ENCODE measurements at regions not wholly inside any gene's neighbourhood (a gene's known extent, or its start where the extent isn't known, plus 50 kb on each side); places are given as distances from the start of the nearest gene placed in this dataset.

- Histone ChIP-seq H3K4me3 (ENCODE audit: low read length in 2 of 2) (no peak overlapping the region), H3K27me3 (ENCODE audit: control insufficient read depth in 2 of 2, insufficient read depth in 1 of 2, low read length in 1 of 2) (no peaks in the 10 kb centered on the region), H3K27ac (ENCODE audit: low read depth in 1 of 2, low read length in 1 of 2) (no peak overlapping the region), H3K4me1 (ENCODE audit: control insufficient read depth in 2 of 2, insufficient read depth in 2 of 2, low read length in 2 of 2) (no peaks in the 10 kb centered on the region), H3K36me3 (ENCODE audit: control insufficient read depth in 2 of 2, insufficient read depth in 2 of 2, low read length in 1 of 2) (no peaks in the 10 kb centered on the region), H3K9me3 (ENCODE audit: control insufficient read depth in 2 of 2, insufficient read depth in 1 of 2, low read length in 1 of 2) (no peaks in the 10 kb centered on the region)
- DNase-seq (ENCODE audit: low read depth in 6 of 9, low spot score in 9 of 9): no peak
- 91% methylated on average over 7 of the region's 7 CpGs for WGBS
Measured at GRCh38 chr14:61621444-61621843, 73.9 kb upstream of the HIF1A start.

- H3K36me3 ChIP-seq (ENCODE audit: control insufficient read depth in 2 of 2, insufficient read depth in 2 of 2, low read length in 1 of 2): no peaks in the 10 kb centered on the region
- no peak for DNase-seq (ENCODE audit: low read depth in 6 of 9, low spot score in 9 of 9)
- H3K4me1 ChIP-seq (ENCODE audit: control insufficient read depth in 2 of 2, insufficient read depth in 2 of 2, low read length in 2 of 2): no peaks in the 10 kb centered on the region
- no peaks in the 10 kb centered on the region for H3K9me3 ChIP-seq (ENCODE audit: control insufficient read depth in 2 of 2, insufficient read depth in 1 of 2, low read length in 1 of 2)
- no peaks in the 10 kb centered on the region for H3K27me3 ChIP-seq (ENCODE audit: control insufficient read depth in 2 of 2, insufficient read depth in 1 of 2, low read length in 1 of 2)
- H3K27ac ChIP-seq (ENCODE audit: low read depth in 1 of 2, low read length in 1 of 2): no peak overlapping the region
- H3K4me3 ChIP-seq (ENCODE audit: low read length in 2 of 2): no peak overlapping the region
Measured at GRCh38 chr14:61622051-61622450, 73.3 kb upstream of the HIF1A start.

GRCh38 chr14:61623927-61624326 lies 71.4 kb upstream of the HIF1A start:
- no peak overlapping the region for H3K27ac ChIP-seq (ENCODE audit: low read depth in 1 of 2, low read length in 1 of 2)

GRCh38 chr14:61625165-61625564 lies 70.1 kb upstream of the HIF1A start:
- DNase-seq (ENCODE audit: low read depth in 6 of 9, low spot score in 9 of 9): no peak
- Histone ChIP-seq H3K27ac (ENCODE audit: low read depth in 1 of 2, low read length in 1 of 2) (no peak overlapping the region), H3K36me3 (ENCODE audit: control insufficient read depth in 2 of 2, insufficient read depth in 2 of 2, low read length in 1 of 2) (no peaks in the 10 kb centered on the region), H3K9me3 (ENCODE audit: control insufficient read depth in 2 of 2, insufficient read depth in 1 of 2, low read length in 1 of 2) (no peaks in the 10 kb centered on the region), H3K27me3 (ENCODE audit: control insufficient read depth in 2 of 2, insufficient read depth in 1 of 2, low read length in 1 of 2) (no peaks in the 10 kb centered on the region), H3K4me1 (ENCODE audit: control insufficient read depth in 2 of 2, insufficient read depth in 2 of 2, low read length in 2 of 2) (no peaks in the 10 kb centered on the region), H3K4me3 (ENCODE audit: low read length in 2 of 2) (no peak overlapping the region)
- 98% methylated on average over 1 of the region's 1 CpG for WGBS

More at GRCh38 chr14:61623927-61624326, 71.4 kb upstream of the HIF1A start:
- Histone ChIP-seq H3K9me3 (ENCODE audit: control insufficient read depth in 2 of 2, insufficient read depth in 1 of 2, low read length in 1 of 2) (no peaks in the 10 kb centered on the region), H3K4me3 (ENCODE audit: low read length in 2 of 2) (no peak overlapping the region), H3K27me3 (ENCODE audit: control insufficient read depth in 2 of 2, insufficient read depth in 1 of 2, low read length in 1 of 2) (no peaks in the 10 kb centered on the region), H3K4me1 (ENCODE audit: control insufficient read depth in 2 of 2, insufficient read depth in 2 of 2, low read length in 2 of 2) (no peaks in the 10 kb centered on the region), H3K36me3 (ENCODE audit: control insufficient read depth in 2 of 2, insufficient read depth in 2 of 2, low read length in 1 of 2) (no peaks in the 10 kb centered on the region)
- DNase-seq (ENCODE audit: low read depth in 6 of 9, low spot score in 9 of 9): no peak
- WGBS: 97% methylated on average over 3 of the region's 3 CpGs

- DNase-seq (ENCODE audit: low read depth in 6 of 9, low spot score in 9 of 9): no peak
- H3K36me3 ChIP-seq (ENCODE audit: control insufficient read depth in 2 of 2, insufficient read depth in 2 of 2, low read length in 1 of 2): no peaks in the 10 kb centered on the region
- WGBS: 96% methylated on average over 2 of the region's 2 CpGs
Measured at GRCh38 chr14:61627612-61628011, 67.7 kb upstream of the HIF1A start.

GRCh38 chr14:61628016-61628725 lies 67.1 kb upstream of the HIF1A start:
- Histone ChIP-seq H3K4me3 (ENCODE audit: low read length in 2 of 2) (no peak overlapping the region), H3K36me3 (ENCODE audit: control insufficient read depth in 2 of 2, insufficient read depth in 2 of 2, low read length in 1 of 2) (no peaks in the 10 kb centered on the region), H3K27me3 (ENCODE audit: control insufficient read depth in 2 of 2, insufficient read depth in 1 of 2, low read length in 1 of 2) (no peaks in the 10 kb centered on the region), H3K9me3 (ENCODE audit: control insufficient read depth in 2 of 2, insufficient read depth in 1 of 2, low read length in 1 of 2) (no peaks in the 10 kb centered on the region), H3K4me1 (ENCODE audit: control insufficient read depth in 2 of 2, insufficient read depth in 2 of 2, low read length in 2 of 2) (no peaks in the 10 kb centered on the region), H3K27ac (ENCODE audit: low read depth in 1 of 2, low read length in 1 of 2) (no peak overlapping the region)
- DNase-seq (ENCODE audit: low read depth in 6 of 9, low spot score in 9 of 9): no peak
- WGBS: 96% methylated on average over 3 of the region's 3 CpGs

More at GRCh38 chr14:61627612-61628011, 67.7 kb upstream of the HIF1A start:
- no peak overlapping the region for H3K27ac ChIP-seq (ENCODE audit: low read depth in 1 of 2, low read length in 1 of 2)
- H3K4me3 ChIP-seq (ENCODE audit: low read length in 2 of 2): no peak overlapping the region
- no peaks in the 10 kb centered on the region for H3K27me3 ChIP-seq (ENCODE audit: control insufficient read depth in 2 of 2, insufficient read depth in 1 of 2, low read length in 1 of 2)
- H3K4me1 ChIP-seq (ENCODE audit: control insufficient read depth in 2 of 2, insufficient read depth in 2 of 2, low read length in 2 of 2): no peaks in the 10 kb centered on the region
- H3K9me3 ChIP-seq (ENCODE audit: control insufficient read depth in 2 of 2, insufficient read depth in 1 of 2, low read length in 1 of 2): no peaks in the 10 kb centered on the region

- H3K36me3 ChIP-seq (ENCODE audit: control insufficient read depth in 2 of 2, insufficient read depth in 2 of 2, low read length in 1 of 2): no peaks in the 10 kb centered on the region
Measured at GRCh38 chr14:61630399-61631044, 64.8 kb upstream of the HIF1A start.

GRCh38 chr14:61631045-61631687 lies 64.1 kb upstream of the HIF1A start:
- DNase-seq (ENCODE audit: low read depth in 6 of 9, low spot score in 9 of 9): no peak
- H3K27me3 ChIP-seq (ENCODE audit: control insufficient read depth in 2 of 2, insufficient read depth in 1 of 2, low read length in 1 of 2): no peaks in the 10 kb centered on the region
- H3K27ac ChIP-seq (ENCODE audit: low read depth in 1 of 2, low read length in 1 of 2): no peak overlapping the region
- H3K4me1 ChIP-seq (ENCODE audit: control insufficient read depth in 2 of 2, insufficient read depth in 2 of 2, low read length in 2 of 2): no peaks in the 10 kb centered on the region
- 97% methylated on average over 6 of the region's 6 CpGs for WGBS
- no peak overlapping the region for H3K4me3 ChIP-seq (ENCODE audit: low read length in 2 of 2)
- no peaks in the 10 kb centered on the region for H3K9me3 ChIP-seq (ENCODE audit: control insufficient read depth in 2 of 2, insufficient read depth in 1 of 2, low read length in 1 of 2)
- no peaks in the 10 kb centered on the region for H3K36me3 ChIP-seq (ENCODE audit: control insufficient read depth in 2 of 2, insufficient read depth in 2 of 2, low read length in 1 of 2)

More at GRCh38 chr14:61630399-61631044, 64.8 kb upstream of the HIF1A start:
- 83% methylated on average over 4 of the region's 4 CpGs for WGBS
- H3K4me1 ChIP-seq (ENCODE audit: control insufficient read depth in 2 of 2, insufficient read depth in 2 of 2, low read length in 2 of 2): no peaks in the 10 kb centered on the region
- no peak for DNase-seq (ENCODE audit: low read depth in 6 of 9, low spot score in 9 of 9)
- no peaks in the 10 kb centered on the region for H3K9me3 ChIP-seq (ENCODE audit: control insufficient read depth in 2 of 2, insufficient read depth in 1 of 2, low read length in 1 of 2)
- no peak overlapping the region for H3K4me3 ChIP-seq (ENCODE audit: low read length in 2 of 2)
- H3K27ac ChIP-seq (ENCODE audit: low read depth in 1 of 2, low read length in 1 of 2): no peak overlapping the region
- H3K27me3 ChIP-seq (ENCODE audit: control insufficient read depth in 2 of 2, insufficient read depth in 1 of 2, low read length in 1 of 2): no peaks in the 10 kb centered on the region

- DNase-seq (ENCODE audit: low read depth in 6 of 9, low spot score in 9 of 9): no peak
- H3K9me3 ChIP-seq (ENCODE audit: control insufficient read depth in 2 of 2, insufficient read depth in 1 of 2, low read length in 1 of 2): no peaks in the 10 kb centered on the region
- H3K4me3 ChIP-seq (ENCODE audit: low read length in 2 of 2): no peak overlapping the region
- H3K36me3 ChIP-seq (ENCODE audit: control insufficient read depth in 2 of 2, insufficient read depth in 2 of 2, low read length in 1 of 2): no peaks in the 10 kb centered on the region
- H3K27ac ChIP-seq (ENCODE audit: low read depth in 1 of 2, low read length in 1 of 2): no peak overlapping the region
- no peaks in the 10 kb centered on the region for H3K4me1 ChIP-seq (ENCODE audit: control insufficient read depth in 2 of 2, insufficient read depth in 2 of 2, low read length in 2 of 2)
- 96% methylated on average over 3 of the region's 3 CpGs for WGBS
- H3K27me3 ChIP-seq (ENCODE audit: control insufficient read depth in 2 of 2, insufficient read depth in 1 of 2, low read length in 1 of 2): no peaks in the 10 kb centered on the region
Measured at GRCh38 chr14:61632401-61632800, 62.9 kb upstream of the HIF1A start.
